ENCODE measurements at regions not wholly inside any gene's neighbourhood (a gene's known extent, or its start where the extent isn't known, plus 50 kb on each side); places are given as distances from the start of the nearest gene placed in this dataset.

DNA sequence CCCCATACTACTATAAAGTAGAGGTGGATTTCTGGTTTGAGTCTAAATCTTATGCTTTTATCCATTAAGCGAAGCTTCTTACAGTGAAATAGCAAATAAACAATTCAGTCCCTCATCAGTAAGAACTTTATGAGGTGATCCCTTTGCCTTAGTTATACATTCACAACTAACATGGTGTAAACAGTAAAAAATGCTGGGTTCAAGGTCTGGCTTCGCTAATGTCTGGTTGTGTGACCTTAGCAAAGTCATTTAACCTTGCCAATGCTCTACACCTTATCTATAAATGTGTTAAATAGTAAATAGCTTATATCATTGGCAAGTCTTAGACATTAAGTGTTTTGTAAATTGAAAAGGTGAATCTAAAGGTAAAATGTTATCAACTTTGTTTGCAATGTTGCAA lies 475.4 kb downstream of the LMO4 start:
- TF ChIP-seq, protein P1, sequence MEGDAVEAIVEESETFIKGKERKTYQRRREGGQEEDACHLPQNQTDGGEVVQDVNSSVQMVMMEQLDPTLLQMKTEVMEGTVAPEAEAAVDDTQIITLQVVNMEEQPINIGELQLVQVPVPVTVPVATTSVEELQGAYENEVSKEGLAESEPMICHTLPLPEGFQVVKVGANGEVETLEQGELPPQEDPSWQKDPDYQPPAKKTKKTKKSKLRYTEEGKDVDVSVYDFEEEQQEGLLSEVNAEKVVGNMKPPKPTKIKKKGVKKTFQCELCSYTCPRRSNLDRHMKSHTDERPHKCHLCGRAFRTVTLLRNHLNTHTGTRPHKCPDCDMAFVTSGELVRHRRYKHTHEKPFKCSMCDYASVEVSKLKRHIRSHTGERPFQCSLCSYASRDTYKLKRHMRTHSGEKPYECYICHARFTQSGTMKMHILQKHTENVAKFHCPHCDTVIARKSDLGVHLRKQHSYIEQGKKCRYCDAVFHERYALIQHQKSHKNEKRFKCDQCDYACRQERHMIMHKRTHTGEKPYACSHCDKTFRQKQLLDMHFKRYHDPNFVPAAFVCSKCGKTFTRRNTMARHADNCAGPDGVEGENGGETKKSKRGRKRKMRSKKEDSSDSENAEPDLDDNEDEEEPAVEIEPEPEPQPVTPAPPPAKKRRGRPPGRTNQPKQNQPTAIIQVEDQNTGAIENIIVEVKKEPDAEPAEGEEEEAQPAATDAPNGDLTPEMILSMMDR (IDR thresholded peaks at IDR 0.05): no peak
- TF ChIP-seq, protein P2, sequence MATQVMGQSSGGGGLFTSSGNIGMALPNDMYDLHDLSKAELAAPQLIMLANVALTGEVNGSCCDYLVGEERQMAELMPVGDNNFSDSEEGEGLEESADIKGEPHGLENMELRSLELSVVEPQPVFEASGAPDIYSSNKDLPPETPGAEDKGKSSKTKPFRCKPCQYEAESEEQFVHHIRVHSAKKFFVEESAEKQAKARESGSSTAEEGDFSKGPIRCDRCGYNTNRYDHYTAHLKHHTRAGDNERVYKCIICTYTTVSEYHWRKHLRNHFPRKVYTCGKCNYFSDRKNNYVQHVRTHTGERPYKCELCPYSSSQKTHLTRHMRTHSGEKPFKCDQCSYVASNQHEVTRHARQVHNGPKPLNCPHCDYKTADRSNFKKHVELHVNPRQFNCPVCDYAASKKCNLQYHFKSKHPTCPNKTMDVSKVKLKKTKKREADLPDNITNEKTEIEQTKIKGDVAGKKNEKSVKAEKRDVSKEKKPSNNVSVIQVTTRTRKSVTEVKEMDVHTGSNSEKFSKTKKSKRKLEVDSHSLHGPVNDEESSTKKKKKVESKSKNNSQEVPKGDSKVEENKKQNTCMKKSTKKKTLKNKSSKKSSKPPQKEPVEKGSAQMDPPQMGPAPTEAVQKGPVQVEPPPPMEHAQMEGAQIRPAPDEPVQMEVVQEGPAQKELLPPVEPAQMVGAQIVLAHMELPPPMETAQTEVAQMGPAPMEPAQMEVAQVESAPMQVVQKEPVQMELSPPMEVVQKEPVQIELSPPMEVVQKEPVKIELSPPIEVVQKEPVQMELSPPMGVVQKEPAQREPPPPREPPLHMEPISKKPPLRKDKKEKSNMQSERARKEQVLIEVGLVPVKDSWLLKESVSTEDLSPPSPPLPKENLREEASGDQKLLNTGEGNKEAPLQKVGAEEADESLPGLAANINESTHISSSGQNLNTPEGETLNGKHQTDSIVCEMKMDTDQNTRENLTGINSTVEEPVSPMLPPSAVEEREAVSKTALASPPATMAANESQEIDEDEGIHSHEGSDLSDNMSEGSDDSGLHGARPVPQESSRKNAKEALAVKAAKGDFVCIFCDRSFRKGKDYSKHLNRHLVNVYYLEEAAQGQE (IDR thresholded peaks at IDR 0.05; ENCODE audit: insufficient read depth in 1 of 2, low read depth in 2 of 2, low read length in 1 of 2): no peak

All from Panc1 (cell line).